HG03442 (cell line): ENCODE measurements at regions not wholly inside any gene's neighbourhood (a gene's known extent, or its start where the extent isn't known, plus 50 kb on each side); places are given as distances from the start of the nearest gene placed in this dataset.

ENCODE experiments used
- ATAC-seq: cut with Tn5 transposase; IDR thresholded peaks from one replicate; pipeline ENCODE4 v1.9.1; 2021; ENCODE audit warnings: mild to moderate bottlenecking, moderate library complexity; ENCODE audit not compliant: unreplicated experiment

DNA sequence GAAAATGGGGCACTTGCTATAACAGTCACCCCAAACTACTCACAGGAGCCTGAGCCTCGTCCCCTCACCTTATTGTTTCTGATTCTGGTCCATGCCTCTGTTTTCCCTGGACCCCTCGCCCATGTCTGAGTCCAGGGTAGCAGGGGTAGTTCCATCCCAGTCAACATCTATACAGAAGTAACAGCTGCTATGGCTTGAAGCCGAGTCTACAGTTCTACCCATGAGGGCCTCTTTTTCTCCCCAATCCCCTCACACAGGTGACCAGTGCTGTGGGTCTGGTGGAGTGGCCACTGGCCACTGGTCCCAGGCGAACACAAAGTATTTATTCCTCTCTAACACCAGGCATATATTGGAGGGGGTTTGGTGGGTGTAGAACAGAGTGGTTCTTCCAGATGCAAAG is 116.4 kb downstream of the ZNF280B start:
- ATAC-seq, result no peak

DNA sequence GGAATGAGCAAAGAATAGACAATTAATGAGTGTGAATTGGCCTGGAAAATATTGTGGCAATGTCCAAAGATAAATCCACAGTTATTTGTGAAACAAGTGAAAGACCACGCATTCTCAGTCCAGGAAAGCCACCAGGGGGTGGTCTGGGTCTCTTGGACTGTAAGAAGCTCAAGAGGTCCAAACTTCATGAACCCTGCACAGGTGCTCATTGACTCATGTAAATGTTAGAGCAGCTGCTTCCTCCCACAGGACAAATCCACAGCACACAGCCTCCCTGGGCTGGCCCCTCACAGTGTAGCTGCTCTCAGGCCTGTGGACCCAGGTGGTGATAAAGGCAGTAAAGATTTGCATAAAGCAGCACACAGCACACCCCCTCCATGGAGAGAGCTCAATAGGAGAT is 114.0 kb downstream of the ZNF280B start:
- no peak for ATAC-seq

DNA sequence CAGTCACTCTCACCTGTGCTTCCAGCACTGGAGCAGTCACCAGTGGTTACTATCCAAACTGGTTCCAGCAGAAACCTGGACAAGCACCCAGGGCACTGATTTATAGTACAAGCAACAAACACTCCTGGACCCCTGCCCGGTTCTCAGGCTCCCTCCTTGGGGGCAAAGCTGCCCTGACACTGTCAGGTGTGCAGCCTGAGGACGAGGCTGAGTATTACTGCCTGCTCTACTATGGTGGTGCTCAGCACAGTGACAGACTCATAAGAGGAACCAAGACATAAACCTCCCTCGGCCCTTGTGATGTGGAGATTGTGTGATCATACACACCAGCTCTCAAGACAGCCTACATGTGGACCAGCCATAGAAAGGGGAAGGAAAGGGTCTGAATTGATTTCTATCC is 113.3 kb downstream of the ZNF280B start:
- ATAC-seq, result no peak

DNA sequence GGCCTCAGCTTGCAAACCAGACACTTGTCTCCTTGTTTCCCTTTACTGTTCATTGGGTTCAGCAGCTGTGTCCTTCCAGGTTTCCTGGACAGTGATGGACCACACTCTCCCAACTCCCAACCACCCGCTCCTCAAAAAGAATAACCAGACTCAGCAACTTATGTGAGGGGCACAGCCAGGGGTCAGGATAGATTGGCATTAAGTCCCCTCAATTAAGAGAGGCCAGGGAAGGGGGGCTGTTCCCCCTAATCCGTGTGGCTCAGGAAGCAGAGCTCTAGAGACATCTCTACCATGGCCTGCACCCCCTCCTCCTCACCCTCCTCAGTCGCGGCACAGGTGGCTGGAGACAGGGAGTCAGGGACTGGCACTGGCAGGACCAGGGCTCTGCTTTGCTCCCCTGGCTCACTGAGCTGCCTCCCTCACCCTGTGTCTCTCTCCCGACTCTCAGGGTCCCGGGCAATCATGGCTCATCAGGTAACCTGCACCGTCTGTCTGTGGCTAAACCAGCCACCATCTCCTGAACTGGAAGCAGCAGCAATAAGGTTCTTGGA is 111.7 kb downstream of the ZNF280B start:
- no peak for ATAC-seq

DNA sequence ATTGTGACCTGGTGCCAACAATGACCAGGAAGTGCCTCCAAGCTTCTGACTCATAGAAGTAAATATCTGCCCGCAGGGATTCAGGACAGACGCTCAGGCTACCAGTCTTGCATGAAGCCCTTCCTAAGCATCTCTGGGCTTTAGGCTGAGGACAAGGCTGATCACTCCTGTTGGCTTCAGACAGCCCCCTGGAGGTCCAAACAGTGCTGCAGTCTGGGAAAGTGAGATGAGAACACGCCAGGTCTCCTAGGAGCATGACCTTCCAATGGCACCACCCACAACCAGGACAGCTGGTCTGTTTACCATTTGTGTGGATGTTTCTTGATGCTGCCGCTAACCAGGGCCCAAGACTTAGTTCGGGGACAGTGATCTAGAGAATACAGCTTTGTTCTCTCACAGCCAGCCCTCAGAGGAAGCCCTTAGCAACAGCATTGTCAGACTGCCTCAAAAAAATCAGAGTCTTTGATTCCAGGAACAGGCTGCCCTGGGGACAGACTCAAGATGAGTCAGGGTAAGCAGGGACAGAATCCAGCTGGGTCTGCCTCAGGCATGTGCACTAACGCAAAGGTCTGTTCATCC is 111.2 kb downstream of the ZNF280B start:
- ATAC-seq, result no peak

DNA sequence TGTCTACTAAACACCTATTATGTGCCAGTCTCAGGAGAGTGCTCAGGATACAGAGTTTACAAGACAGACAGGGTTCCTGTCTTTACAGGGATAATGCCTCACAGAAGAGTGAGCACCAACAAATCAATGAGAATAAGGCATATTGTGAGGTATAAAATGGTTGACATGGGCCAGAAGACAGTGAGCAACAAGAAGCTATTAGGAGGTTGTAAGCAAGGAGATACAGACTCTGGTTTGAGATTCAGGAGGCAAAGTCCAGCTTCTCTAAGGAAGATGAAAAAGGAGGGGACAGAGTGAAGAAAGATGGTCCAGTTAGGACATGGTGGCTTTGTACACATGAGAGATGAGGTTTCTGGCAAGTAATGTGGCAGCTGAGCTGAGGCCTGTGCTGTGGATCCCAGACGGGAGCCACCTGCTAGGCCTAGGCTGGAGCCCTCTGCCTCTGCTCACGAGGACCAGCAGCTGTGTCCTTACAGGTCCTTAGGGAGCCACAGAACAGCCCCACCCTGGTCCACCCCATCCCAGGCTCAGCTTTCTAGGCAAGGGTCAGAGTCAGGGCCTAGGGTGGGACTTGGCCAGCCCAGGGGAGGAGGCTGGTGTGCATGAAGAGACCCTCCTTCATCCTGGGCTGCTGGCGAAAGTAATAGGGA is 110.5 kb downstream of the ZNF280B start:
- ATAC-seq, result no peak

DNA sequence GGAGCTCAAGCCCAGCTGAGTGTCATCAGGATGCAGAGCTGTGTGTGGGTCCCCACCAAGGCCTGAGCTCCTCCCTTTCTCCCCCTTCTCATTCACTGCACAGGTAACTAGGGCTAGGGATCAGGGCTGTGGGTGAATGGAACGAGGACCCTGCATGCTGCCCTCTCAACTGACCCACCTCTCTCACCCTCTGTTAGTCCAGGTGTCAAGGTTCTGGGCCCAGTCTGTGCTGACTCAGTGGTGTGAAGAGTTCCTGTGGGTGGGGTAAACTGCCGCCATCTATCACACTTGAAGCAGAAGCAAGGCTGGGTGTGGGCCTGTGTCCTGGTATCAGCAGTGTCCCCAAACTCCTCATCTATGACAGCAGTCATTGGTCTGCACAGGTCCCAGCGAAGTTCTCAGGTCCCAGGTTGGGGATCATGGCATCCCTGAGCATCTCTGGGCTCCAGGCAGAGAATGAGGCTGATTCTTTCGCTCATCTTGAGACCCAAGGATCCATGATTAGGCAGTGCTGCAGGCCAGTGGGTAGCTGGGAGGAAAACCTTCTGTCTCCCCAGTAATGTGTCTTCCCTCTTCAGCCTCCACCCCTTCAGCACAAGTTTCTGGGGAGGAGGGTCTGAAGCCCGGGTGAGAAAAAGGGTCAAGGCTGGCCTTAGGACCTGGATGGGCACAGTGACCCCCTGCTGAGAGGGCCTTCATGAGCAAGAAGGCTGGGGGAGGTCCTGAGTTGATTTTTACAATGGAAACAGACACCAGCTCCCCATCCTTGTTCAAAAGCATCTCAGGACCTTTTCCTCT is 109.8 kb downstream of the ZNF280B start:
- ATAC-seq, result no peak

DNA sequence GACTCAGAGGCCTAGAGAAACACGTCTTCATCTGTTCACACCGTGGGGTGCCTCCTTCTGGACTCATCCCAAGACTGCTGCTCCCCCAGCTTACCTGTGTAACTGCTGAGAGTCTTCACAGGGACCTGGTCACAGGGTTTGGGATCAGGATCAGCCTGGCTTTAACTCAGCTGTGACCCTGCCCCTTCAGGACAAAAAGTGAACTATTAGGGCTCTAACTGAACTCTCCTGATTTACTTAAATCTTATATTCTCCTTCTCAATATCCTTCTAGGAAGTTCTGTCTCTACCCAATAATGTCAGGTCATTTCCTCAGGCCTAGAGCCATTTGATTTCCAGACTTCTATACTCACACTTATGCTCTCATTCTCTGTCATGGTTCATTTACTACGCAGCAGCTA is 108.4 kb downstream of the ZNF280B start:
- ATAC-seq, result no peak

DNA sequence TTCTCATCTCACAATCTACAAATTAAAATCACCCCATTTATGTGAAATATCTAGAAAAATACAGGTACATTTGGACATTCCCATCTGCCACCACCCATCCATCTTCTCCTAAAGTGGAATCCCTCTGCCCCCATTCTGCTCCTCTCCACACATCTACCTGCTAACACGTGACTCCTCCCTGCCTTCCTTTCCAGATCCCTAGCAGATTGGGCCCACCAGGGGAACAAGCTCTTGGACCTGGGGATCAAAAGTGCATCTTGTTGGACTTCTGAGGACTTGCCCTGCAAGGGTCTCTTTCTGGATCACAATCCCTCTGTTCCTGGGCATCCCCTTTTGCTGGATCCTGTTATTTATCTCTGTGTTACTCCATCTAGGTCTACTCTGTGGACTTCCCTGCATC is 107.6 kb downstream of the ZNF280B start:
- no peak for ATAC-seq

DNA sequence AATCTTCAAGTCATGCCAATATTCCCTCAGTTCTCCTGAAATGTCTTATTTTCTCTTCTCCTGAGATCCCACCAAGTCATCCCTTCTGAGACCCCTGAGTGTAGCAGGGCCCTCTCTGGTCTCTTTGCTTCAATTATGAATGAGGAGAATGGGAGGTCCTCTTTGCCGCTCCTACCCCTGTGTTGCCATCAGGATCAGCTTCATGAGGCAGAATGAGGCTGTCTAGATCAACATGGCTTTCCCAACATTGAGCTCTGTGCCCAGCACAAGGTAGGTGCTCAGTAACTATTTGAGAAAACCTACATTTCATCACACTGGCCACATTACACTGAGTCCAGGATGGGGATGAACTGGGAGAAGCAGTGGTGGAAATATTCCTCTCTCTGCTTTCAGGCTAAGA is 107.2 kb downstream of the ZNF280B start:
- no peak for ATAC-seq

DNA sequence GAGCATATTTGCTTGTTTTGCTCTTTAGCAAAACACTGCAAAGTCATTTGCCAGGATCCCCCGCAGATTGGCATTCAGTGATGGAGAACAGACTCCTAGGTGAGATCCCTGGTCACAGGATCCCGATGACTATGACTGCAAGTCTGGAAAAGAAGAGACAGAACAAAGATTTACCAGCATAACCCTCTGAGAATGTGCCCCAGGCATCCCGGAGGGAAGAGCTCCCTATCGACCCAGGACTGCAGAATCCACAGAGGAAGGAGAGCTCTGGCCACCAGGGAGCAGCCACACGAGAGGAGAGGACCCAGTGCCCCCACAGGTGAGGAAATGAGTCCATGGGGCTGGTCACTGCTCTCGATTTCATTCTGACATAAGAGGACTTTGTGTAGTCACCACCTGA is 105.2 kb downstream of the ZNF280B start:
- ATAC-seq, result no peak

DNA sequence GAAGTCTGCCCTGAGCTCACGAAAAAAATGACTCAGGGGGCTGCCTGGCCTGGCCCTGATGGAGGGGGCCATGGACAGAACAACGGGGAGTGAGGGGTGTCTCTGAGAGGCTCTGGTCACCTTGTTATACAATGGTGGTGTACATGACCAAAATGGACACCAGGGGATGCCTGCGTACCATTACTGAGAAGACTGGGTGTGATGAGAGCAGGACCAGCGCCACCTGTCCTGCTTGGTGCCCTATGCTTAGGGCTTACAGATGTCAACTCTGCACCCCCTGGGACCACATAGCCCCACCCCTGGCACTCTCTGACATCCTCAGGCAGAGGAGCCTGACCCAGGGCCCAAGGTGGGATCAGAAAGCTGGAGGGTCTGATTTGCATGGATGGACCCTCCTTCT is 104.8 kb downstream of the ZNF280B start:
- ATAC-seq, result no peak

DNA sequence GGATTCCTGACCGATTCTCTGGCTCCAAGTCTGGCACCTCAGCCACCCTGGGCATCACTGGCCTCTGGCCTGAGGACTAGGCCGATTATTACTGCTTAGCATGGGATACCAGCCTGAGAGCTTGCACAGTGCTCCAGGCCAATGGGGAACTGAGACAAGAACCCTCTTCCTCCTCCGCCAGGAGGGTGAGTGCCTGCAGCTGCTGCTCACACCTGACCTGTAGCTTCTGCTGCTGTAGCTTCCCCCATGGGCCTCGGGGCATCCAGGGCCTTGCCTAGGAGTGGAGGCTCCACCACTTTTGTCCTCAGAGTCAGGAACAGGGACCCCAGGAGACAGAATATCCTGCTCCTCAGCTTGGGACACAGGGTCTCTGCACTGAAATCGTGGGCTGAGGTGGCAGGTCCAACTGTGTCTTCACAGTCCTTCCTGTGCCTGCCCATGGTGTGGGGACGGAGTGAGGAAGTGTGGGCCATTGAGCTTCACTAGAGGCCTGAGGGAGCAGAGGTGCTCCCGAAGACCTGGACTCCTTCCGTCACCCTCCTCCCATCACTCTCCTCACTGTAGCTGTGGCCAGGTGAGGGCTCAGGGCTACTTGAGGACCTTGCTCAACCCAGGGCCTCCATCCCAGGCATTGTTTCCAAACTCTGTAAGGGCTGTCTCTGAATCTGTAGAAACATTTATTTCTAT is 103.8 kb downstream of the ZNF280B start:
- ATAC-seq, result no peak

DNA sequence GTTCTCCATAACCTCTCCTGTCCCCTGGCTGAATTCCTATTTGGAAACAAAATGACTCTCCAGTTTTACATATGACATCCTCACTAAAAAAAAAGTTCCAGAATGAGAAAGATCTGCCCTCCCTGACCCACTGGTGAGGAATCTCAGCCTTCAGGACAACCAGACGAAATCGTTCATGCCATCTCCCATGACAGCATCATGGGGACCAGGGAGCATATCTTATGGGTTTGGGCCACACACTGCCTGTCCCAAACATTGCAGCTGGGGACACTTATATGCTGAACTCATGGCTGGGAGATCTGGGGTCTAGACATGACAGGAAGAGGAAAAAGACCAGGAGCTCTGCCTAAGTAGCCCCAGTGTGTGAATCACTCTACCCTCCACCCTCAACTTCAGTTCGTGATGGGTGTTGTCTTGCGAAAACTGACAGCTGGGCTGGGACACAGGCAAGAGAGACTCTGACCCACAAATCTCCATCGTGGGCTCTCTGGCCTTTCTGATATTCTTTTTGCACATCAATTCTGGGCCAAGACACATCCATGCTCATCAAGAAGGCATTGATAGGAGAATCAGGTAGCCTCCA is 102.0 kb downstream of the ZNF280B start:
- ATAC-seq, result no peak

DNA sequence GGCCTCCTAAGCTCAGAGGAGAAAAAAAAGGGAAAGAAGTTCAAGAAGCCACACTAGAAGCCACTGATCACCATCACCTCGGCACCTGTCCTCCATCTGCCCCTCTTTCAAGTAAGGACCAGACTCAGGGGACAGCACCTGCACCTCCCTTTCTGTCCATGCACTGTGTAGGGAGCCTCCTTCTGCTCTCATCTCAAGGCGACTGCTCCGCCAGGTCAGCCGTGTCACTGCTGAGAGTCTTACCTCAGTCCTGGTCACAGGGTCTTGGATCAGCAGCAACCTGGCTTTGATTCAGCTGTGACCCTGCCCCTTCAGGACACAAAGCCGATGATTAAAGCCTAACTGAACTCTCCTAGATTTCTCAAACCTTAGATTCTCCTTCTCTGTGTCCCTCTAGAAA is 101.5 kb downstream of the ZNF280B start:
- no peak for ATAC-seq

DNA sequence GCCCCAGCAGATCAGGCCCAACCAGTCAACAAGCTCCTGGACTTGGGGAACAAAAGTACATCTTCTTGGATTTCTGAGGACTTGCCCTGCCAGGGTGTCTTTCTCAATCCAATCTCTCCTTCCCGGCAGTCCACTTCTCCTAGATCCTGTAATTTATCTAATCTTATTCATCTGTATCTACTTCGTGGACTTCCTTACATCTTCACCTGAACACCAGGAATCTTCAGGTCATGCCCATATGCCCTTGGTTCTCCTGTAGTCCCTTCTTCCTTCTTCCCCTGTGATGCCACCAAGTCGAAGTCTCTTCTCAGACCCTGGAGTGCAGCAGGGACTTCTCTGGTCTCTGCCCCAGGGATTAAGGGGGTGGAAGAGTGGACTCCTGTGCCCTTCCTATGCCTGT is 100.3 kb downstream of the ZNF280B start:
- no peak for ATAC-seq

DNA sequence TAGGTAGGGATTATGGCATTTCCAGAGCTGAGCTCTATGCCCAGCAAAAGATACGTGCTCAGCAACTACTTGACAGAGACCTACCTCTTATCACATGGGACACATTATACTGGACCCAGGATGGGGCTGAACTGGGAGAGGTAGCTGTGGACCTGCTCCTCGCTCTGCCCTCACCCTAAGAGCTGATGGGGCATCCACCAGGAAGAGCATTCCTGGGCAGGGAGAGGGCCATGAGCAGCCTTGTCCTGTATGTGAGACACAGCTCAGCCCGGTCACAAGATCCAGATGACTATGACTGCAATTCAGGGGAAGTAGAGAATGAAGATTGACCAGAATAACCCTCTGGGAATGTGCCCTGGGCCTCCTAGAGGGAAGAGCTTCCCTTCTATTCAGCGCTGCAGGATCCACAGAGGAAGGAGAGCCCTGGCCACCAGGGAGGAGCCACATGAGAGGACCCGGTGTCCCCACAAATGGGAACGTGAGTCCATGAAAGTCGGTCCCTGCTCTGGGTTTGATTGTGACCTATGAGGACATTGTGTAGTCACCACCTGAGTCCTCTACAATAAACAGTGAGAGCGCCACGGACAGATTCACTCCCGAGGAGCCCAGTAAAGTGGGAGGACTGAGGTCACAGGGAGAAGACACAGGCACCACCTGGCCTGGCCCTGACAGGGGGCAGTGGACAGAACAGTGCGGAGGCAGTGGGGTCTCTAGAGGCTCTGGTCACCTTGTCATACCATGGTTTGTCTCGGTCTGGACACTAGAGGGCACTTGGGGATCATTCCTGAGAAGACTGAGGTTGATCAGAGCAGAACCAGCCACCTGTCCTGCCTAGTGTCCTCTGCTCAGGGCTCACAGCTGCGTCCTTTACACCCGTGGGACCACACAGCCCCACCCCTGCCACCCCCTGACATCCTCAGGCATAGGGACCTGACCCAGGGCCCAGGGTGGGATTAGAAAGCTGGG is 99.5 kb downstream of the ZNF280B start:
- ATAC-seq, result no peak

DNA sequence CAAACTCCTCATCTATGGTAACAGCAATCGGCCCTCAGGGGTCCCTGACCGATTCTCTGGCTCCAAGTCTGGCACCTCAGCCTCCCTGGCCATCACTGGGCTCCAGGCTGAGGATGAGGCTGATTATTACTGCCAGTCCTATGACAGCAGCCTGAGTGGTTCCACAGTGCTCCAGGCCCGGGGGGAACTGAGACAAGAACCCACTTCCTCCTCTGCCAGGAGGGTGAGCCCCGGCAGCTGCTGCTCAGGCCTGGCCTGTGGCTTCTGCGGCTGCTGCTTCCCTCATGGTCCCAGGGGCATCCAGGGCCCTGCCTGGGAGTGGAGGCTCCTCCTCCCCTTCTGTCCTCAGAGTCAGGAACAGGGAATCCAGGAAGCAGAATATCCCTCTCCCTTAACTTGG is 98.4 kb downstream of the ZNF280B start:
- ATAC-seq, result no peak

DNA sequence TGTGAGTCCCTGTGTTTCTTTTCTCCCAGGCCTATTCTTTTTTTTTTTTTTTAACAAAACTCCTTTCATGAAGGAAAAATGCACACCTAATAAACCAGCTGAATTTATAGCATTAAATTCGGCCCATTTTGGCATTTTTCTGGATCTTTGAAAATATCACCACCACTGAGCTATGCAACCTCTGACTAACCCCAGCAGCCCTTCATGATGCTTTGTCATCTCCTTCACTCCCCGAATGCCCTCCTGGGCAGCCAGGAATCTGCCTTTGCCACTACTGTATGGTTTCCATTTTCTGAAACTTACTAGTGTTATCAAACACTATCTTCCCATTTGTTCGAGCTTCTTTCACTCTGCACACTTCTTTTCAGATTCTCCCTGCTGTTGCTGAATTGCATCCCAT is 97.9 kb downstream of the ZNF280B start:
- ATAC-seq, result no peak

DNA sequence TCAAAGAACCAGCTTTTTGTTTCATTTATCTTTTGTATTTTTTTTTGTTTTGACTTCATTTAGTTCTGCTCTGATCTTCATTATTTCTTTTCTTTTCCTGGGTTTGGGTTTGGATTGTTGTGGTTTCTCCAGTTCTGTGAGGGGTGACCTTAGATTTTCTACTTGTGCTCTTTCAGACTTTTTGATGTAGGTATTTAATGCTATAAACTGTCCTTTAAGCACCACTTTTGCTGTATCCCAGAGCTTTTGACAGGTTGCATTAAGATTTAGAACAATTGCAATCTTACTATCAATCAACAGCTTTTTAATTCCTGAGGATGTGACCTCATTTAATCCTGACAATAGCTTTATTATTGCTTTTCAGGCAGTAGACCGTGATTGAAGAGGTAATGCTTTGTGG is 94.3 kb downstream of the ZNF280B start:
- no peak for ATAC-seq
